ENCODE measurements at regions not wholly inside any gene's neighbourhood (a gene's known extent, or its start where the extent isn't known, plus 50 kb on each side); places are given as distances from the start of the nearest gene placed in this dataset.
"Not testable (repeated sequence)": the region's sequence is repeated elsewhere in the genome, so short reads cannot be mapped to it uniquely, and the experiment has no call there.

DNA sequence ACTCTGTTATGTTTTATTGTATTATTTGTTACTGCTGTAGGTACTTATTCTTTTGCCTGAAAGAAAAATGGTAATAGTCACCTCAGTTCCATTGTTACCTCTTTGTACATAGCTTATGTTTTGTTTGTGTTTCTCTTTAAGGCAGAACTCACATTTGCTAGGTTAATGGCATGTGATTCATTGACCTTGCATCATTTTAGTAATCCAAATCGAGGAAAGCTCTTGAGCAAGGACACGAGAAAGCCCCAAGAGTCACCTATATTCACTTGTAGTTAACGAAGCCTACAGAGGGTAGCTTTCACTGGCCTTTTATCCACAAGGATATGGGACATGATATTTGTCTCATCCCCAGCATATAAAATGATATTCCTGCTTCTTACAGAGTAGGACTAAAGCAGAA, 1765.2 kb downstream of the NCAM2 start:
- H3K4me3 ChIP-seq = no peak overlapping the region
- H3K4me1 ChIP-seq (replicated peaks) = no peaks in the 10 kb centered on the region
- peaks cover under 1% of the 10 kb centered on the region; the same call in 1 of the 2 replicates for H3K9me3 ChIP-seq (replicated peaks)

DNA sequence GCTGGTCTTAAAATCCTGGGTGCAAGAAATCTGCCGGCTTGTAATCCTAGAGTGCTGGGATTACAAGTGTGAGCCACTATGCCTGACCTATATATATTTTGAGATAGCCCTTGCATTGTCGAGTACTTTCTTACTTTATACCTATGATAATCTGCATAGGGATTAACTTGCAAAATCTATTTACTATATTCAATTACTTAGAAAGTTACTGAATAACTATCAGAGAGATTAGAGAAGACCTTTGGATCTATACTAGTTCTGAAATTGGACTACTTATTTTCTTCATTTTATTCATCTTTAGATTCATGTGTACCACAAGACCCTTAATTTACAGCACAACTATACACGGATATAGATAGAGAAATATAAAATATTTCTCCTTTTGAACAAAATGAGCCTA, 1766.0 kb downstream of the NCAM2 start:
- no peaks in the 10 kb centered on the region for H3K36me3 ChIP-seq
- no peak for DNase-seq (ENCODE audit: low read depth in 1 of 2, low spot score in 2 of 2)
- H3K9me3 ChIP-seq (replicated peaks) = no peaks in the 10 kb centered on the region
- H3K4me1 ChIP-seq (replicated peaks) = no peaks in the 10 kb centered on the region
- no peak overlapping the region for H3K27ac ChIP-seq
- H3K27me3 ChIP-seq (replicated peaks) = no peaks in the 10 kb centered on the region
- no peak overlapping the region for H3K4me3 ChIP-seq

More for the DNA sequence above, 1765.2 kb downstream of the NCAM2 start:
- H3K27me3 ChIP-seq (replicated peaks) = no peaks in the 10 kb centered on the region
- no peaks in the 10 kb centered on the region for H3K36me3 ChIP-seq
- no peak overlapping the region for H3K27ac ChIP-seq
- DNase-seq (ENCODE audit: low read depth in 1 of 2, low spot score in 2 of 2) = no peak

DNA sequence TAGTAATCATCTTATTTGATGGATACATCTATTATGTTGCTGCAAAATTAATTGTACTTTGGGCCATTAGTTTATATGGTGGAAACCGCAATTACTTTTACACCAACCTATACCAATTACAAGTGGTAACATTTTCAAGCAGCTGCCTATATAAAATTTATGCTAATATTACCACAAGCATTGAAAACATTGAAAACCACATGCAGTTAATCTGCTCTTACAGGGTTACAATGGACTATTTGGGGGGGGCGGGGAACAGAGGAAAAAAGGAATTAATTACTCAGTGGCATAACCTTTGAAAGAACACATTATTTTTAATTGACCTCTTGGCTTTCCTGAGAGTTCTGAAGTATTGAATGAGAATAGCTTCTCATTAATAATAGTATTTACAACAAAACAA, 1793.2 kb downstream of the NCAM2 start:
- DNase-seq (ENCODE audit: low read depth in 1 of 2, low spot score in 2 of 2) = no peak
- no peak overlapping the region for H3K4me3 ChIP-seq
- H3K36me3 ChIP-seq = no peaks in the 10 kb centered on the region
- H3K27me3 ChIP-seq (replicated peaks) = no peaks in the 10 kb centered on the region
- no peak overlapping the region for H3K27ac ChIP-seq
- H3K4me1 ChIP-seq (replicated peaks) = no peaks in the 10 kb centered on the region
- no peaks in the 10 kb centered on the region for H3K9me3 ChIP-seq (replicated peaks)

- Histone ChIP-seq H3K4me1 (replicated peaks) (no peaks in the 10 kb centered on the region), H3K27me3 (replicated peaks) (no peaks in the 10 kb centered on the region), H3K4me3 (no peak overlapping the region), H3K36me3 (no peaks in the 10 kb centered on the region), H3K9me3 (replicated peaks) (no peaks in the 10 kb centered on the region), H3K27ac (no peak overlapping the region)
- peak in 1 of 2 experiments; percentile 8 for DNase-seq (ENCODE audit: low read depth in 1 of 2, low spot score in 2 of 2)
Measured at GRCh38 chr21:22791986-22792560, 1793.9 kb downstream of the NCAM2 start.

- no peaks in the 10 kb centered on the region for H3K4me1 ChIP-seq (replicated peaks)
- no peaks in the 10 kb centered on the region for H3K27me3 ChIP-seq (replicated peaks)
- DNase-seq (ENCODE audit: low read depth in 1 of 2, low spot score in 2 of 2) = no peak
- H3K9me3 ChIP-seq (replicated peaks) = no peaks in the 10 kb centered on the region
- H3K27ac ChIP-seq = no peak overlapping the region
- no peak overlapping the region for H3K4me3 ChIP-seq
- no peaks in the 10 kb centered on the region for H3K36me3 ChIP-seq
Measured at GRCh38 chr21:22795091-22795490, 1796.9 kb downstream of the NCAM2 start.

- Histone ChIP-seq H3K36me3 (no peaks in the 10 kb centered on the region), H3K27me3 (replicated peaks) (no peaks in the 10 kb centered on the region), H3K4me1 (replicated peaks) (no peaks in the 10 kb centered on the region), H3K4me3 (no peak overlapping the region), H3K27ac (no peak overlapping the region), H3K9me3 (replicated peaks) (no peaks in the 10 kb centered on the region)
- no peak for DNase-seq (ENCODE audit: low read depth in 1 of 2, low spot score in 2 of 2)
Measured at GRCh38 chr21:22795644-22796043, 1797.4 kb downstream of the NCAM2 start.

GRCh38 chr21:22796147-22796546, 1797.9 kb downstream of the NCAM2 start:
- Histone ChIP-seq H3K36me3 (no peaks in the 10 kb centered on the region), H3K27me3 (replicated peaks) (no peaks in the 10 kb centered on the region), H3K4me3 (no peak overlapping the region), H3K27ac (no peak overlapping the region), H3K9me3 (replicated peaks) (no peaks in the 10 kb centered on the region), H3K4me1 (replicated peaks) (no peaks in the 10 kb centered on the region)
- no peak for DNase-seq (ENCODE audit: low read depth in 1 of 2, low spot score in 2 of 2)

GRCh38 chr21:22804151-22804550, 1805.9 kb downstream of the NCAM2 start:
- no peaks in the 10 kb centered on the region for H3K4me1 ChIP-seq (replicated peaks)
- H3K4me3 ChIP-seq = no peak overlapping the region
- no peaks in the 10 kb centered on the region for H3K36me3 ChIP-seq
- DNase-seq (ENCODE audit: low read depth in 1 of 2, low spot score in 2 of 2) = no peak
- no peaks in the 10 kb centered on the region for H3K9me3 ChIP-seq (replicated peaks)
- no peak overlapping the region for H3K27ac ChIP-seq
- no peaks in the 10 kb centered on the region for H3K27me3 ChIP-seq (replicated peaks)

DNA sequence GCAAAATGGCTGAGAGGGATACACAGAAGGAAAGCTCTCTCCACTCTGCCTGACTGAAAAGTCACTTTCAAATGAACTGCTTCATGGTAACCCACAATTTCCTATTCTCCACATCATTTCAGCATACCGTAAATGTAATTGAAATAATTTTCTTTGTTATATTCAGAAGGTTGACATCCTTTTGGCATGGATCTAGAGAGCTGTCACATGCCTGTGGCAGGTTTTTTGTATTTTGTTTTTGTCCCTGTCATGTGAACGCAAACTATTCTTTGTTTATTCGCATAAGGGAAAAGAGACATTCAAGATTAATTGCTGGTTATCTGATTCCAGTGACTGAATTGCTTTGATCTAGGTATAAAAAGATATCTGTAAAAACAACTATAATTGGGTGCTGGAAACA, 1808.1 kb downstream of the NCAM2 start:
- no peak for DNase-seq (ENCODE audit: low read depth in 1 of 2, low spot score in 2 of 2)
- no peak overlapping the region for H3K4me3 ChIP-seq
- H3K27me3 ChIP-seq (replicated peaks) = no peaks in the 10 kb centered on the region
- H3K36me3 ChIP-seq = no peaks in the 10 kb centered on the region
- no peaks in the 10 kb centered on the region for H3K4me1 ChIP-seq (replicated peaks)
- no peaks in the 10 kb centered on the region for H3K9me3 ChIP-seq (replicated peaks)
- no peak overlapping the region for H3K27ac ChIP-seq

DNA sequence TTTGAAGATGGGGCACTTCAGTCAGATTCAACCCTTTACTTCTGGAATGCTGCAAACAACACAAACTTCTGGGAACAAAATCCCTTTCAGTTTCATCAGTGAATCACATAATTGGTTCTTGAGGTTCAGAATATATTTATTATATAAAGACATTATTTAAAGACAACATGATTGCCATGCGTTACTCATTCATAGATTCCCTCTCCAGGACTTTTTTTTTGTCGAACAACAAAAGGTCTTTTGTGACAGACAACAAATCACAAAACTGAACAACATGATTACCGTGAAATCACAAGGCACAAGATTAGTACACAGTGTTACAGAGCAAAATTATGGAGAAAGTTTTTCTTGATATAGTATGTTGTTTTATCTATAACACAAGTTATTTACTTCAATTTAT, 1815.0 kb downstream of the NCAM2 start:
- no peaks in the 10 kb centered on the region for H3K36me3 ChIP-seq

GRCh38 chr21:22818681-22819485, 1820.7 kb downstream of the NCAM2 start:
- H3K4me1 ChIP-seq (replicated peaks); H3K9me3 ChIP-seq (replicated peaks); H3K36me3 ChIP-seq; H3K4me3 ChIP-seq; DNase-seq (ENCODE audit: low read depth in 1 of 2, low spot score in 2 of 2); H3K27me3 ChIP-seq (replicated peaks); H3K27ac ChIP-seq: not testable (repeated sequence)

More for the DNA sequence above, 1815.0 kb downstream of the NCAM2 start:
- Histone ChIP-seq H3K27me3 (replicated peaks) (no peaks in the 10 kb centered on the region), H3K9me3 (replicated peaks) (no peaks in the 10 kb centered on the region; the same call in 1 of the 2 replicates), H3K4me3 (no peak overlapping the region), H3K4me1 (replicated peaks) (no peaks in the 10 kb centered on the region), H3K27ac (no peak overlapping the region)
- DNase-seq (ENCODE audit: low read depth in 1 of 2, low spot score in 2 of 2) = no peak

DNA sequence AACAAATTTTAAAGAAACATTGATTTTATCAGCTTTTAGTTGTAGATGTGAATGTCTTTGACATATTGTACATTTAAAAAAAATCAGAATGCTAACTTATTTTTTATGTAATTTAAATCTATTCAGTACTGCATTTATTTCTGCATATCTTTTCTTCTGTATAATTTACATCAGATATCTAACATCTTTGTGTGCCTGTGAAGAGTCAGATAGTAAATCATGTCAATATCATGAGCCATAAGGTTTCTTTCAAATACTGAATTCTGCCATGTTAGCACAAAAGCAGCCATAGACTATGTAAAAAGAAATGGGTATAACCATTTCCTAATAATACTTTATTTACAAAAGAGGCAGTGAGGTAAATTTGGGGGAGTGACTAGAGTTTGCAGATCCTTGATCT, 1829.2 kb downstream of the NCAM2 start:
- Histone ChIP-seq H3K9me3 (replicated peaks) (no peaks in the 10 kb centered on the region), H3K36me3 (no peaks in the 10 kb centered on the region), H3K4me1 (replicated peaks) (no peaks in the 10 kb centered on the region), H3K4me3 (no peak overlapping the region), H3K27ac (no peak overlapping the region), H3K27me3 (replicated peaks) (no peaks in the 10 kb centered on the region)
- no peak for DNase-seq (ENCODE audit: low read depth in 1 of 2, low spot score in 2 of 2)

DNA sequence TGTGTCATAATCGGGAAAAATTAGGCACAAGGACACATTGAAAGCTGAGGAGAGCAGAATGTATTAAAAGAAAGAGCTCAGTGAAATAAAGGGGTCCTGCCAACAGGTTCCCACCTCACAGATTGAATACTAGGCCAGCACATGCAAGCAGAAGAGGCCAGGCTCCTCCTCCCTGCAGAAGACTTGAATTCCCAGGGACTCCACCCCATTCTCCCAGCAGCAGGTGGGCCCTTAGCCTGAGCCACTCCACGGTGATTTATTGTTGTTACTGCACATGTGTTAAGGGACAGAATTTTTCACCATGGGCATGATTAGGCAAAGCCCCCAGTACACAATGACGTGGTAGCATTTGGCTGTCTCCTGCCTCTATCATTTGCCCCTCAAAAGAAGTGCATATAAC, 1844.7 kb downstream of the NCAM2 start:
- Histone ChIP-seq H3K4me3 (no peak overlapping the region), H3K36me3 (no peaks in the 10 kb centered on the region), H3K27me3 (replicated peaks) (no peaks in the 10 kb centered on the region), H3K4me1 (replicated peaks) (no peaks in the 10 kb centered on the region), H3K9me3 (replicated peaks) (no peaks in the 10 kb centered on the region), H3K27ac (no peak overlapping the region)
- no peak for DNase-seq (ENCODE audit: low read depth in 1 of 2, low spot score in 2 of 2)

- H3K4me1 ChIP-seq (replicated peaks) = no peaks in the 10 kb centered on the region
- no peak for DNase-seq (ENCODE audit: low read depth in 1 of 2, low spot score in 2 of 2)
- H3K9me3 ChIP-seq (replicated peaks) = peaks cover 5% of the 10 kb centered on the region; the same call in 1 of the 2 replicates
- no peak overlapping the region for H3K4me3 ChIP-seq
- no peak overlapping the region for H3K27ac ChIP-seq
- no peaks in the 10 kb centered on the region for H3K27me3 ChIP-seq (replicated peaks)
- H3K36me3 ChIP-seq = no peaks in the 10 kb centered on the region
Measured at GRCh38 chr21:22855581-22855980, 1857.4 kb downstream of the NCAM2 start.

Data from SJSA1 (cell line).